HEK293 (cell line): ENCODE measurements at regions not wholly inside any gene's neighbourhood (a gene's known extent, or its start where the extent isn't known, plus 50 kb on each side); places are given as distances from the start of the nearest gene placed in this dataset.

Experiments
- AEBP2 ChIP-seq: fragments of 450-650 bp; formaldehyde crosslinking; IDR thresholded peaks from 2 replicates; pipeline ENCODE4 v1.5.1; 2016; ENCODE audit warnings: missing biosample characterization, missing genetic modification characterization, borderline replicate concordance
- KLF9 ChIP-seq: fragments of 450-650 bp; formaldehyde crosslinking; IDR thresholded peaks from 2 replicates; pipeline ENCODE4 v1.5.1; 2016; ENCODE audit warnings: missing biosample characterization, missing genetic modification characterization, low read depth
- PRDM6 ChIP-seq: fragments of 450-650 bp; formaldehyde crosslinking; IDR thresholded peaks from 2 replicates; pipeline ENCODE4 v1.5.1; 2017; ENCODE audit warnings: missing biosample characterization, missing genetic modification characterization
- ZNF184 ChIP-seq: fragments of 450-650 bp; IDR thresholded peaks from 2 replicates; pipeline ENCODE4 v1.5.1; 2018; ENCODE audit warnings: missing biosample characterization, mild to moderate bottlenecking, missing genetic modification characterization
- ZNF626 ChIP-seq: fragments of 450-650 bp; sonication (Bioruptor Pico); formaldehyde crosslinking; IDR thresholded peaks from 2 replicates; pipeline ENCODE4 v1.5.1; 2018; ENCODE audit warnings: missing biosample characterization, missing genetic modification characterization, inconsistent platforms

DNA sequence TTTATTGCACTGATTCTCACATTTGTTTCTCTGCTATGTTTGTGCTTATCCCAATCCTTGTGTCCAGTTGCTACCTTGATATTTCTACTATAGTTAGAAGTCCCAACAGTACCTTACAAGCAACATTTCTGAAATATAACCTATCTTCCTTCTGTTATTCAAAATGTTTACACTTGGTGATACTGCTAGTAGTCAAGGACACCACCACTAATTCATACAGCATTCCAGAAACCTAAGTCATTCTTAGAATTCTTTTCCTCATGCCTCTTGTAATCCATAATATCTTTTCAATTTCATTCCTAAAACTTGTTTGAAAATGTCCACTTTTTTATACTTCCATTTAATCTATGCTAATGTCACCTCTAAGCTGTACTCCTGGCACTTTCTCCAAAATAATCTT lies 2132.1 kb downstream of the NCAM2 start:
- no peak for TF ChIP-seq KLF9 (tag by site-specific recombination)
- TF ChIP-seq ZNF184 (tag by site-specific recombination), result no peak
- no peak for TF ChIP-seq PRDM6
- no peak for TF ChIP-seq AEBP2 (tag by site-specific recombination)
- TF ChIP-seq ZNF626 (tag by site-specific recombination), result no peak
